IPS-11a (cell line): ENCODE measurements at regions not wholly inside any gene's neighbourhood (a gene's known extent, or its start where the extent isn't known, plus 50 kb on each side); places are given as distances from the start of the nearest gene placed in this dataset.

ENCODE experiments used
- H3K4me3 ChIP-seq: one replicate; pipeline ENCODE4 v1.5.1; 2013; ENCODE audit warnings: low read depth, low read length, control low read depth

DNA sequence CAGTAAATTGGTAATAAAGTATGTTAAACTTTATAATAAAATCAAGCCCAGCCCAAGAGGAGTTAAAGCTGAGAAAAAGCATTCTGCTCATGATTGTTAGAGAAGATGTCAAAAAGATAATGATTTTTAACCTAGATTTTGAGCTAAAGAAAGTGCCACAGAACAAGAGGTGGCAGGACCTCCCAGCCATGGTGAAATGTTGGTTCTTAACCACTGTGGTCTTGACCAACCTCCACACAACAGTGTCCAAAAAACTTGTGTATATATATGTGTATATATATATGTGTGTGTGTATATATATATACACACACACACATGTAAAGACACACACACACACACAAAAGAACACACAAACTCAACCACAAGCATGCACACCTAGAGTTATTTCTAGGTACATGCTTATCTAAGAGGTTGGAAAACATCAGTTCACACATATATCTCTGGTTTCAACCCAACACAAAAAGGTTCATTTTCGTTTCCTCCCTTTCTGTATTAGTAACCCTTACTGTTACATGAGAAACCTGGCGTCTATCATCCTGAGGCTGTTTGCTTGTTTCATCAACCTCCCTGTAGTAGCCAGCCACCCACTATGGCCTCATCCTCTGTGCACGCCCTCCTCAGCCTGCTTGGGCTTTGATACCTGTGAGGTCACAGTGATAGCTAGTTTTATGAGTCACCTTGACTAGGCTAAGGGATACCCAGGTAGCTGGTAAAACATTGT, 631.8 kb upstream of the ID2 start:
- no peak overlapping the region for H3K4me3 ChIP-seq

GRCh38 chr2:8053216-8053615, 628.6 kb upstream of the ID2 start:
- H3K4me3 ChIP-seq, result no peak overlapping the region

- H3K4me3 ChIP-seq, result no peak overlapping the region
Observed at GRCh38 chr2:8054070-8054469, 627.8 kb upstream of the ID2 start.

GRCh38 chr2:8058652-8059051, 623.2 kb upstream of the ID2 start:
- no peak overlapping the region for H3K4me3 ChIP-seq

- no peak overlapping the region for H3K4me3 ChIP-seq
Observed at GRCh38 chr2:8059255-8059654, 622.6 kb upstream of the ID2 start.

DNA sequence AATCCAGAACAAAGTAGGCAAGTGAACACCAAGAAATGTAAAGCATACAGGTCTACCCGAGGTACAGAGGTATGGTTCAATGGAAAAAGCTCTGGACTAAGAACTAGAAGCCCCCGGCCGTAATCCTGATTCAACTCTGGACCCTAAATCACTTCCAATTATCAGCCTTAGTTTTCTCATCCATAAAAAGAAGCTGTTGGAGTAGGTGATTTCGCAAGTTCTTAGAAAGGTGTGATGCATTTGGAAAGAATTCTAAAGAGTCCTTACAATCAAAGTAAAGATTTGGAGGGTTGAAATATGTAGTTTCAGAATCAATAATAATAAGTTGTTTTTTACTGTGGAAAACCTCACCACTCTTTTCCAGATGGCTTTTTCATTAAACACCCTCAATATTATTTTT, 622.1 kb upstream of the ID2 start:
- H3K4me3 ChIP-seq, result no peak overlapping the region

DNA sequence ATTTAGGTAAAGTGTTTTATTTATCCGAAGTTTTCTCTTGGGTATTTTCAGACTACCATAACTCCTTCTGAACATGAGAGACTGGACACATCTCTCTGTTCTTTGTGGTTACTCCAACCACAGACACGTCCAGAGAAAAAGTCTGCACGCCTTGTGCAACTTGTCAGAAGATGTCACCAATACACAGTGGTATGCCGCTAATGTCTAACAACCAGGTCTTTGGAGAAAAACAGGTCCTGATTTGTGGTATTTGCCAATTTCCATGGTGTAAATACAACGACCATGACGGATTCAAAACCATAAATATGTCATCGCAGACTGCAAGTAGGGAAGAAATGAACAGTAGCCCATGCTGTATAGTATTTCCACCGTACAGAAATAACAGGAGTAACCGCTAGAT, 620.6 kb upstream of the ID2 start:
- H3K4me3 ChIP-seq, result no peak overlapping the region

GRCh38 chr2:8064603-8065002, 617.3 kb upstream of the ID2 start:
- no peak overlapping the region for H3K4me3 ChIP-seq

DNA sequence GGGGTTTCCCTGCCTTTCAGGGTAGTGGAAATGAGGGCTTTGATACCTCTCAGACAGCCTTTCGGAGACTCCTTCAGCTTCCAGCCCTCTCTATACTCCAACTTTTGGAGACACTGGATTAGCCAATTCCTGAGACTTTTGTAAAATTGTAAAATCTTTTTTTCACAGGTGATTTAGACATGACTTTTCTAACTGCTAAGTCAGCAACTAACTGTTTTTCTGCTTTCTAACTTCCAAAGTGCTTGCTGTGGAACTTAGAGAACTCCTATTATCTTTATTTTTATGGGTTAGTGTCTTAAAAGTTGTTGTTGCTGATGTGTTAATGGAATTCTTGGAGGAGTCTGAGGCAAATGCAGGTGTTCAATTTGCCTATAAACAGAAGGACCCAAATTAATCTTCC, 616.7 kb upstream of the ID2 start:
- no peak overlapping the region for H3K4me3 ChIP-seq

- no peak overlapping the region for H3K4me3 ChIP-seq
Observed at GRCh38 chr2:8067784-8068336, 614.0 kb upstream of the ID2 start.

- no peak overlapping the region for H3K4me3 ChIP-seq
Observed at GRCh38 chr2:8072907-8073306, 608.9 kb upstream of the ID2 start.

- no peak overlapping the region for H3K4me3 ChIP-seq
Observed at GRCh38 chr2:8073916-8074315, 607.9 kb upstream of the ID2 start.

GRCh38 chr2:8076448-8077342, 605.2 kb upstream of the ID2 start:
- no peak overlapping the region for H3K4me3 ChIP-seq

- no peak overlapping the region for H3K4me3 ChIP-seq
Observed at GRCh38 chr2:8078705-8079104, 603.2 kb upstream of the ID2 start.

- H3K4me3 ChIP-seq, result no peak overlapping the region
Observed at GRCh38 chr2:8080063-8080462, 601.8 kb upstream of the ID2 start.

DNA sequence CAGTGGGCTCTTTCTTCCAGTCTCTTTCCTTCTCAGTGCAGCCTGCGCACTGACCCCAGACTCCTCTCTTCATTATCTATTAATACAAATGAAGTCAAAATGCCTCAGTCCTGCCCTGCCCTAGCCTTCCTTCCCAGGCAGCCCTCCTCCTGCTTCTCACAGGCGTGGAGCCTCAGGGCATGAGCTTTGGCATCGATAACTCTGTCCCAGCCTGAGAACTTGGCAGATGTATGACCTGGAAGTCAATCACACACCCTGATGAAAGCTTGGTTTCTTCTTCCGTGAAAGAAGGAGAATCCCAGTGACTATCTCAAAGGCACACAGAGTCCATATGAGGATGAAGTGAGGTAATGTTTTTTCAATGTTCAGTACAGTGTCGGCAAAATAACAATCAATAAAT, 600.7 kb upstream of the ID2 start:
- H3K4me3 ChIP-seq, result no peak overlapping the region

- no peak overlapping the region for H3K4me3 ChIP-seq
Observed at GRCh38 chr2:8082840-8083239, 599.0 kb upstream of the ID2 start.

- H3K4me3 ChIP-seq, result no peak overlapping the region
Observed at GRCh38 chr2:8086357-8086756, 595.5 kb upstream of the ID2 start.

GRCh38 chr2:8086796-8087479, 594.9 kb upstream of the ID2 start:
- H3K4me3 ChIP-seq, result no peak overlapping the region

- no peak overlapping the region for H3K4me3 ChIP-seq
Observed at GRCh38 chr2:8087480-8087840, 594.4 kb upstream of the ID2 start.

GRCh38 chr2:8088810-8089209, 593.0 kb upstream of the ID2 start:
- H3K4me3 ChIP-seq, result no peak overlapping the region

DNA sequence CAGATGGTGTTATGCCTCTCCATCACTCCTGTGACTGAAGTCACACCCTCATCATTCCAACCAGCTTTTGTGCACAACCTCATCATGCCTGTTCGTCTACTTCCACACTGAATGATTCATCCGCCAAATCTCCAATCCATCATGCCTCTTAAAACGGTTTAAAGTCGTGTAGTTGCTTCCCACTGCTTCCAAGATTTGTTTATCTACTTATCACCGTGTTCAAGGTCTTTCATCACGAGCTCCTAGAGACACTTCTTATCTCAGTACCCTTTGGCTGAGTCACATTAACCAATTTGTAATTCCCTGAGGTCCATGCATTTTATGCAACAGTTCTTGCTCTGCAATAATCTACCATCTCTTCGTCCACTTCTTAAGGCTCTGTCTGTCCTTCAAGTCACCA, 592.3 kb upstream of the ID2 start:
- H3K4me3 ChIP-seq, result no peak overlapping the region
